ENCODE measurements at regions not wholly inside any gene's neighbourhood (a gene's known extent, or its start where the extent isn't known, plus 50 kb on each side); places are given as distances from the start of the nearest gene placed in this dataset.

- H3K36me3 ChIP-seq (replicated peaks; ENCODE audit: insufficient read depth, low read depth), result no peaks in the 10 kb centered on the region
- H3K27ac ChIP-seq, result no peak overlapping the region
- H3K4me3 ChIP-seq, result no peak overlapping the region
- H3K79me2 ChIP-seq, result no peaks in the 10 kb centered on the region
- WGBS (ENCODE audit: low lambda C conversion rate, missing lambda C conversion rate), result 84% methylated on average over 2 of the region's 2 CpGs
- H4K20me1 ChIP-seq (ENCODE audit: insufficient read depth, poor library complexity, severe bottlenecking), result no peaks in the 10 kb centered on the region
- H3K4me2 ChIP-seq, result no peak overlapping the region
- H3K9me2 ChIP-seq (replicated peaks; ENCODE audit: insufficient read depth), result no peaks in the 10 kb centered on the region
- no peaks in the 10 kb centered on the region for H3K4me1 ChIP-seq (ENCODE audit: insufficient read depth)
- H2AFZ ChIP-seq, result no peak overlapping the region
- no peaks in the 10 kb centered on the region for H3K9me3 ChIP-seq (ENCODE audit: low read depth)
- no peak for TF ChIP-seq CTCF (IDR thresholded peaks at IDR 0.05; ENCODE audit: poor library complexity)
- H3K27me3 ChIP-seq, result no peaks in the 10 kb centered on the region
- no peak for DNase-seq (ENCODE audit: low spot score)
Observed at GRCh38 chr14:97891515-97891914, 1094.3 kb downstream of the VRK1 start.

GRCh38 chr14:97894552-97894951 is 1097.4 kb downstream of the VRK1 start:
- Histone ChIP-seq H4K20me1 (ENCODE audit: insufficient read depth, poor library complexity, severe bottlenecking) (no peaks in the 10 kb centered on the region), H3K36me3 (replicated peaks; ENCODE audit: insufficient read depth, low read depth) (no peaks in the 10 kb centered on the region), H2AFZ (no peak overlapping the region), H3K4me3 (no peak overlapping the region), H3K79me2 (no peaks in the 10 kb centered on the region), H3K9me2 (replicated peaks; ENCODE audit: insufficient read depth) (no peaks in the 10 kb centered on the region), H3K27ac (no peak overlapping the region), H3K27me3 (no peaks in the 10 kb centered on the region), H3K4me1 (ENCODE audit: insufficient read depth) (no peaks in the 10 kb centered on the region), H3K9me3 (ENCODE audit: low read depth) (no peaks in the 10 kb centered on the region), H3K4me2 (no peak overlapping the region)
- TF ChIP-seq EZH2 (IDR thresholded peaks at IDR 0.05; ENCODE audit: borderline replicate concordance), result no peak
- no peak for TF ChIP-seq CTCF (IDR thresholded peaks at IDR 0.05; ENCODE audit: poor library complexity)
- no peak for TF ChIP-seq EZH2phosphoT487 (IDR thresholded peaks at IDR 0.05; ENCODE audit: low read depth, severe bottlenecking, unreplicated experiment)
- no peak for DNase-seq (ENCODE audit: low spot score)
- WGBS (ENCODE audit: low lambda C conversion rate, missing lambda C conversion rate), result 95% methylated on average over 4 of the region's 4 CpGs

- Histone ChIP-seq H4K20me1 (ENCODE audit: insufficient read depth, poor library complexity, severe bottlenecking) (no peaks in the 10 kb centered on the region), H3K79me2 (no peaks in the 10 kb centered on the region), H3K27me3 (no peaks in the 10 kb centered on the region), H3K36me3 (replicated peaks; ENCODE audit: insufficient read depth, low read depth) (no peaks in the 10 kb centered on the region), H3K4me2 (no peak overlapping the region), H3K4me1 (ENCODE audit: insufficient read depth) (no peaks in the 10 kb centered on the region), H2AFZ (no peak overlapping the region), H3K9me2 (replicated peaks; ENCODE audit: insufficient read depth) (no peaks in the 10 kb centered on the region), H3K4me3 (no peak overlapping the region), H3K27ac (no peak overlapping the region), H3K9me3 (ENCODE audit: low read depth) (no peaks in the 10 kb centered on the region)
- DNase-seq (ENCODE audit: low spot score), result no peak
- WGBS (ENCODE audit: low lambda C conversion rate, missing lambda C conversion rate), result 77% methylated on average over 6 of the region's 6 CpGs
- TF ChIP-seq EZH2 (IDR thresholded peaks at IDR 0.05; ENCODE audit: borderline replicate concordance), result no peak
- no peak for TF ChIP-seq CTCF (IDR thresholded peaks at IDR 0.05; ENCODE audit: poor library complexity)
- TF ChIP-seq EZH2phosphoT487 (IDR thresholded peaks at IDR 0.05; ENCODE audit: low read depth, severe bottlenecking, unreplicated experiment), result no peak
Observed at GRCh38 chr14:97900196-97900854, 1103.1 kb downstream of the VRK1 start.

GRCh38 chr14:97902630-97903029 is 1105.4 kb downstream of the VRK1 start:
- Histone ChIP-seq H2AFZ (no peak overlapping the region), H4K20me1 (ENCODE audit: insufficient read depth, poor library complexity, severe bottlenecking) (no peaks in the 10 kb centered on the region), H3K9me2 (replicated peaks; ENCODE audit: insufficient read depth) (no peaks in the 10 kb centered on the region), H3K9me3 (ENCODE audit: low read depth) (no peaks in the 10 kb centered on the region), H3K27ac (no peak overlapping the region), H3K4me3 (no peak overlapping the region), H3K4me1 (ENCODE audit: insufficient read depth) (no peaks in the 10 kb centered on the region), H3K79me2 (no peaks in the 10 kb centered on the region), H3K27me3 (no peaks in the 10 kb centered on the region), H3K36me3 (replicated peaks; ENCODE audit: insufficient read depth, low read depth) (no peaks in the 10 kb centered on the region), H3K4me2 (no peak overlapping the region)
- no peak for DNase-seq (ENCODE audit: low spot score)
- 88% methylated on average over 1 of the region's 1 CpG for WGBS (ENCODE audit: low lambda C conversion rate, missing lambda C conversion rate)
- TF ChIP-seq CTCF (IDR thresholded peaks at IDR 0.05; ENCODE audit: poor library complexity) (no peak), EZH2 (IDR thresholded peaks at IDR 0.05; ENCODE audit: borderline replicate concordance) (no peak), EZH2phosphoT487 (IDR thresholded peaks at IDR 0.05; ENCODE audit: low read depth, severe bottlenecking, unreplicated experiment) (no peak)
